ENCODE measurements at regions not wholly inside any gene's neighbourhood (a gene's known extent, or its start where the extent isn't known, plus 50 kb on each side); places are given as distances from the start of the nearest gene placed in this dataset.

DNA sequence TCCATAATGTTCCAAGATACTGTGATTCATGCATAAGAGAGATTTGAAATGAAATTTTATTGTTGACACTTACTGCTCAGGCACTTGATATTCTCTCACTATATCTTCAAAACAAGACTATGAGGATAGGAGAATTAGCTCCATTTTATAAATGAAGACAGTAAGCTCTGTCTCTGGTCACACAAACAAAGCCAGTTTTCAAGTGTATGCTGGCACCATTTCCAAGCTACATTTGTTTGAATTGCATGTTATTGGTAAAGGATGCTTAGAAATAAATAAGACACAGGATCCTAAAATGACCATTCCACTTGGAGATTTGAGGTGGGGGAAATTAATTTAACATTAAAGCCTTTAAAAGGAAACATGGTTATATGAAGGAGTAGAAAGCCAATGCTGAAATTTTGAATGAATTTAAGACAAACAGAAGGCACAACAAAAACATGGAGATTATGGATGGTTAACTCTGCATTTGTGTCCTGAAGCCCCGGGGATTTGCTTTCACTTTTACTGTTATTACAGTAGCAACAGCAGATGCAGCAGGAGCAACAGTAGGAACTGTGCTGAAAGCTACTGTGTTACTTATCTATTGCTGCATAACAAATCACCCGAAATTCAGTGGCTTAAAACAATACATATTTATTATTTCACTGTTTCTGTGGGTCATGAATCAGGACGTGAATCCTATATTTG is 79.7 kb upstream of the ASTN2 start:
- no peak for DNase-seq (ENCODE audit: low read depth, low spot score)
- ATAC-seq: no peak
- Histone ChIP-seq H3K36me3 (ENCODE audit: control insufficient read depth, insufficient read depth, low read length) (no peaks in the 10 kb centered on the region), H3K27me3 (ENCODE audit: control insufficient read depth, insufficient read depth, low read length) (no peaks in the 10 kb centered on the region), H3K4me1 (ENCODE audit: control insufficient read depth, insufficient read depth, low read length) (no peaks in the 10 kb centered on the region), H3K27ac (ENCODE audit: low read length) (no peak overlapping the region), H3K9me3 (ENCODE audit: control insufficient read depth, insufficient read depth, low read depth, low read length) (no peaks in the 10 kb centered on the region), H3K4me3 (ENCODE audit: low read depth in 2 of 2, low read length in 2 of 2) (no peak overlapping the region; a peak in 1 of 4 replicates)
- TF ChIP-seq, protein P1, sequence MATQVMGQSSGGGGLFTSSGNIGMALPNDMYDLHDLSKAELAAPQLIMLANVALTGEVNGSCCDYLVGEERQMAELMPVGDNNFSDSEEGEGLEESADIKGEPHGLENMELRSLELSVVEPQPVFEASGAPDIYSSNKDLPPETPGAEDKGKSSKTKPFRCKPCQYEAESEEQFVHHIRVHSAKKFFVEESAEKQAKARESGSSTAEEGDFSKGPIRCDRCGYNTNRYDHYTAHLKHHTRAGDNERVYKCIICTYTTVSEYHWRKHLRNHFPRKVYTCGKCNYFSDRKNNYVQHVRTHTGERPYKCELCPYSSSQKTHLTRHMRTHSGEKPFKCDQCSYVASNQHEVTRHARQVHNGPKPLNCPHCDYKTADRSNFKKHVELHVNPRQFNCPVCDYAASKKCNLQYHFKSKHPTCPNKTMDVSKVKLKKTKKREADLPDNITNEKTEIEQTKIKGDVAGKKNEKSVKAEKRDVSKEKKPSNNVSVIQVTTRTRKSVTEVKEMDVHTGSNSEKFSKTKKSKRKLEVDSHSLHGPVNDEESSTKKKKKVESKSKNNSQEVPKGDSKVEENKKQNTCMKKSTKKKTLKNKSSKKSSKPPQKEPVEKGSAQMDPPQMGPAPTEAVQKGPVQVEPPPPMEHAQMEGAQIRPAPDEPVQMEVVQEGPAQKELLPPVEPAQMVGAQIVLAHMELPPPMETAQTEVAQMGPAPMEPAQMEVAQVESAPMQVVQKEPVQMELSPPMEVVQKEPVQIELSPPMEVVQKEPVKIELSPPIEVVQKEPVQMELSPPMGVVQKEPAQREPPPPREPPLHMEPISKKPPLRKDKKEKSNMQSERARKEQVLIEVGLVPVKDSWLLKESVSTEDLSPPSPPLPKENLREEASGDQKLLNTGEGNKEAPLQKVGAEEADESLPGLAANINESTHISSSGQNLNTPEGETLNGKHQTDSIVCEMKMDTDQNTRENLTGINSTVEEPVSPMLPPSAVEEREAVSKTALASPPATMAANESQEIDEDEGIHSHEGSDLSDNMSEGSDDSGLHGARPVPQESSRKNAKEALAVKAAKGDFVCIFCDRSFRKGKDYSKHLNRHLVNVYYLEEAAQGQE (IDR thresholded peaks at IDR 0.05; ENCODE audit: insufficient read depth in 1 of 2, low read depth in 2 of 2, low read length in 1 of 2): no peak
- TF ChIP-seq TCF7L2 (IDR thresholded peaks at IDR 0.05; ENCODE audit: low read depth, low read length) (no peak), SIN3A (IDR thresholded peaks at IDR 0.05; ENCODE audit: borderline replicate concordance, insufficient read depth, low read depth, low read length) (no peak), POLR2AphosphoS5 (IDR thresholded peaks at IDR 0.05; ENCODE audit: low read depth, low read length) (no peak)
- TF ChIP-seq, protein P2, sequence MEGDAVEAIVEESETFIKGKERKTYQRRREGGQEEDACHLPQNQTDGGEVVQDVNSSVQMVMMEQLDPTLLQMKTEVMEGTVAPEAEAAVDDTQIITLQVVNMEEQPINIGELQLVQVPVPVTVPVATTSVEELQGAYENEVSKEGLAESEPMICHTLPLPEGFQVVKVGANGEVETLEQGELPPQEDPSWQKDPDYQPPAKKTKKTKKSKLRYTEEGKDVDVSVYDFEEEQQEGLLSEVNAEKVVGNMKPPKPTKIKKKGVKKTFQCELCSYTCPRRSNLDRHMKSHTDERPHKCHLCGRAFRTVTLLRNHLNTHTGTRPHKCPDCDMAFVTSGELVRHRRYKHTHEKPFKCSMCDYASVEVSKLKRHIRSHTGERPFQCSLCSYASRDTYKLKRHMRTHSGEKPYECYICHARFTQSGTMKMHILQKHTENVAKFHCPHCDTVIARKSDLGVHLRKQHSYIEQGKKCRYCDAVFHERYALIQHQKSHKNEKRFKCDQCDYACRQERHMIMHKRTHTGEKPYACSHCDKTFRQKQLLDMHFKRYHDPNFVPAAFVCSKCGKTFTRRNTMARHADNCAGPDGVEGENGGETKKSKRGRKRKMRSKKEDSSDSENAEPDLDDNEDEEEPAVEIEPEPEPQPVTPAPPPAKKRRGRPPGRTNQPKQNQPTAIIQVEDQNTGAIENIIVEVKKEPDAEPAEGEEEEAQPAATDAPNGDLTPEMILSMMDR (IDR thresholded peaks at IDR 0.05): no peak
- intact Hi-C loops (cut with micrococcal nuclease; ENCODE audit: unreplicated experiment) (no loop called here), in situ Hi-C loops (cut with HindIII; ENCODE audit: low pct_unique_long_range_greater_than_20kb, low sequenced_read_pairs) (no loop called here)
- ChIA-PET POLR2A (no interaction called here), CTCF (no interaction called here)
- no TSS peak for BruUV-seq (replicated peaks)

DNA sequence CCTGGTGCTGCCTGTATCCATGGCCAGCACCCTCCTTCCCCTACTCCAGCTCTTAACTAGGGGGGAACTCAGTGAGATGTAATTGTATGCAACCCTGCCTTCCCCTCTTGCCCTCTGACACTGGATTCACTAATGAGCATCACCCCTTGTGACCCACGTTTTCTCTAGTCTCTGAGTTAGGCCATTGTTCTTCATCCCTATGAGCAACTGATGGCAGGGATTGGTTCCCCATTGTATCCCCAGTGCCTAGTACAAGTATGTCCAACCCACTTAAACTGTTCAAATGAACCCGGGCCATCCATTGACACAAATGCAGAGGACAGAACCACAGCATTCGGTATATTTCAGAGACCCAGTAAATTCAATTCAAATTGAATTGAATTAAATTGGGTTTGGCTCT is 77.6 kb upstream of the ASTN2 start:
- TF ChIP-seq, protein P2 (IDR thresholded peaks at IDR 0.05): no peak
- TF ChIP-seq, protein P1 (IDR thresholded peaks at IDR 0.05; ENCODE audit: insufficient read depth in 1 of 2, low read depth in 2 of 2, low read length in 1 of 2): no peak
- TF ChIP-seq POLR2AphosphoS5 (IDR thresholded peaks at IDR 0.05; ENCODE audit: low read depth, low read length) (no peak), TCF7L2 (IDR thresholded peaks at IDR 0.05; ENCODE audit: low read depth, low read length) (no peak), SIN3A (IDR thresholded peaks at IDR 0.05; ENCODE audit: borderline replicate concordance, insufficient read depth, low read depth, low read length) (no peak)
- no TSS peak for BruUV-seq (replicated peaks)
- Histone ChIP-seq H3K27me3 (ENCODE audit: control insufficient read depth, insufficient read depth, low read length) (no peaks in the 10 kb centered on the region), H3K9me3 (ENCODE audit: control insufficient read depth, insufficient read depth, low read depth, low read length) (no peaks in the 10 kb centered on the region), H3K4me1 (ENCODE audit: control insufficient read depth, insufficient read depth, low read length) (no peaks in the 10 kb centered on the region), H3K36me3 (ENCODE audit: control insufficient read depth, insufficient read depth, low read length) (no peaks in the 10 kb centered on the region), H3K4me3 (ENCODE audit: low read depth in 2 of 2, low read length in 2 of 2) (no peak overlapping the region), H3K27ac (ENCODE audit: low read length) (no peak overlapping the region)
- ATAC-seq (no peak), DNase-seq (ENCODE audit: low read depth, low spot score) (no peak)
- ChIA-PET POLR2A (no interaction called here), CTCF (no interaction called here)
- intact Hi-C loops (cut with micrococcal nuclease; ENCODE audit: unreplicated experiment) (no loop called here), in situ Hi-C loops (cut with HindIII; ENCODE audit: low pct_unique_long_range_greater_than_20kb, low sequenced_read_pairs) (no loop called here)

Measured in Panc1 (cell line).